ENCODE measurements at regions not wholly inside any gene's neighbourhood (a gene's known extent, or its start where the extent isn't known, plus 50 kb on each side); places are given as distances from the start of the nearest gene placed in this dataset.
A peak's percentile ranks its signal among the peaks of the same experiment; 100 is the strongest.

- DNase-seq = no peak
Observed at GRCh38 chr13:91100944-91101343, 246.5 kb upstream of the MIR17HG start.

- DNase-seq = no peak
Observed at GRCh38 chr13:91101381-91101780, 246.1 kb upstream of the MIR17HG start.

- no peak for DNase-seq
Observed at GRCh38 chr13:91105270-91105669, 242.2 kb upstream of the MIR17HG start.

- DNase-seq = no peak
Observed at GRCh38 chr13:91106565-91106964, 240.9 kb upstream of the MIR17HG start.

DNA sequence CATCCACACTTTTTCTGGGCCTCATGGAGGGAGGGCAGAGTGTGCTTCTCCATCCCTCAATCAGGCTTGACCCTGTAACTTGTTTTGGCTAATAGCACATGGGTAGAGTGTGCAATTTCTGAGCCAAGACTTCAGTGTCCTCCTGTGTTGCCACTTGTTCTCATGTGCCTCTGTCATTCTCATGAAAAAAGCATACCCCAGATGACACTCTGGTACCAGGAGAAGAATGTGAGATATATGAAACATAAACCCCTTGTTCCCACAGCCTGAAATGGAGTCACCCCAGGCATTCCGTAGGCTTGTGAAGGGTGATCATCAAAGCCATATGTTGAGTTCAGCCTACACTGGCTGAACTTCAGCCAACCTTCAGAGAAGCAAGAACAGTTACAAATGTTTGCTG, 239.2 kb upstream of the MIR17HG start:
- DNase-seq = no peak

GRCh38 chr13:91111476-91112200, 235.8 kb upstream of the MIR17HG start:
- no peak for DNase-seq

DNA sequence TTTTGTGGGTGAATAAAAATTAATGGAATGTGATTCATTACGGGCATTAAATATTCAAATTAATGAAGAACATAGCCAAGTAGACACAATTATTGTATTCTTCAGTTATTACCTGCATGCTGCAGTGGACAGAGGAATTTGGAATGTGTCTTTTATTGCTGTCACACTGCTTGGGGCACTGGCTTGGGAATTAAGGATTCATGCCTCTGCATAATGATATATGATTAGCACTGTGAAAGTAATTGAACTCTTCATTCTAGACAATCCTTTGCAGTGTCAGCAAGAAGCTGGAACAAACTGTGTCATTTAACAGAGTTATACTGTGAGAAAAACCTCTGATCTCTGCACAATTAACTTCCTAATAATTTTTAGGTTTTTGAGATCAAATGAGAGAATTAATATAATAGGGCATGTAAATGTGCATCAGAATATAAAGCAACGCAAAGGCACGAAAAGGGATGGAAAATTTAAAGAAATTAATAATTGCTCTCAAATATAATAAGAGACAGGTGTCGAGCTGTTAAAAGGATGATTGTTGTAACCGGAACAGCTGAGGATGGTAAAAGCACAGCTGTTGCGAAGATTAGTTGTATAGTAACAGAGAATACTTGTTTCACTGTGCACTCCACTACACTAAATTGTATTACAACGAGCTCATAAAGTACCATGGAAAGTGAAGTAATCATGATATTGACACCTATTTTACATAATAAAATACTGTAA, 235.1 kb upstream of the MIR17HG start:
- no peak for DNase-seq

DNA sequence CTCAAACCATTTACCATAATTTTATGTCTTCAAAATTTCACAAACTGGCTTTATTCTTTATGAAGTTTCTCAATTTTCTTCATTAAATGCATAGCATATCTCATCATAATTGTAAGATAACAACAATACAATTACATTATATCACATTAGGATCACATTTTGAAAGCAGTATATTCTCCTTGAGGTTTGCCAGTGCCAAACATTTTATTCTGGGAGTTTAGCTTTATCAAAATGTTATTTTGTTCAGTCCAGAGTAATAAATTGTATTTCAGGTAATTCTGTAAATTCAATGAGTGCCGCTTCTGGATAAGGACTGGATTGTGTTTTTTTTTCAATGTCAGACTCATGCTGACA, 234.6 kb upstream of the MIR17HG start:
- DNase-seq = no peak

GRCh38 chr13:91115776-91116175, 231.7 kb upstream of the MIR17HG start:
- DNase-seq = no peak

DNA sequence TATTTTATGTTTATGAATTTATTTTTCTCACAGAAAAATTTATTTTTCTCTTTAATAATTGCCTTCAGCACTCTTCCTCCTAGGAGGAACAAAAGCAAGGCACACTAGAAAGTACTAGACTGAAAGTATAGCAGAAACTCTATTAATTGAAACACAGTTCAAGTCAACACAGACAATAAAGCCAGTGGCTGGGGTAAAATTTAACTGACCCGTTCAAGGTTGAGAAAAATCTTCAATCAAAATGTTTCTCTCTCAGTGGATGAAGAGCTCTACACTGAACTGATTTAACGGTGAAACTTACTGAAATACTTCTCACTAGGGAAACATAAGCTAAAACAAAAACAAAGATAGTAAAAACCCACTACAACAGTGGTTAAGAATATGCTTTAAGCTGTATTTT, 230.1 kb upstream of the MIR17HG start:
- DNase-seq = no peak

GRCh38 chr13:91119643-91120042, 227.8 kb upstream of the MIR17HG start:
- no peak for DNase-seq

DNA sequence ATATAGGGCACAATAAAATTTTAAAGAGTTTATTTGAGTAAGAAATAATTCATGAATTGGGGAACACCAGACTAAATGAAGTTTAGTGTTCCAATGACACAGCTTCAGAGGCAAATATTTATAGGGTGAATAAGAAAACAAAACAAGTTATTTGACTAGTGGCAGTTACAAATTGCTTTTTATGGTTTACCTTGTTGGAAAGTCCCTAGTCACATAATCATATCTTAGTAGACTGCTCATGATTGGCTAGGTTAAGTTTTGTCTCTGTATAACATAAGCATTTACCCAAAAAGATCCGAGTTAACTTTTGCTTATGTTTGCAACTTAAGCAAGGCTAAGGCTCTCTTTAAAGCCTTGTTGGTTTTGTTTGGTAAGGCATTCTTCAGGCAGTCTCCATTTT, 224.7 kb upstream of the MIR17HG start:
- no peak for DNase-seq

- no peak for DNase-seq
Observed at GRCh38 chr13:91123456-91124127, 223.9 kb upstream of the MIR17HG start.

DNA sequence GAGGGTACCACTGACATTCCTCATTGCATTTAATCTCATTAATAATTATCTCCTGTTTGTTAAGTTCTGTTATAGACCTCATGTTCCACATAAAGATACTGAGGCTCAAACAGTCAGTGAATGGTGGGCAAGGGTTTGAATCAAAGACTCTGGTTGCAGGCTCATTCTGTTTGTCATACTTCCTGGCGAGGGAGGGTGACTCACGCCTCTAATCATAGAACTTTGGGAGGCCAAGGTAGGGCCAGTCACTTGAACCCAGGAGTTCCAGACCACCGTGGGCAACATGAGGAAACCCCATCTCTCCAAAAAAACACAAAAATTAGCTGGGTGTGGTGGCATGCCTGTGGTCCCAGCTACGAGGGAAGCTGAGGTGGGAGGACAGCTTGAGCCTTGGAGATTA, 220.7 kb upstream of the MIR17HG start:
- DNase-seq = no peak

- DNase-seq = no peak
Observed at GRCh38 chr13:91127995-91128394, 219.5 kb upstream of the MIR17HG start.

- DNase-seq = no peak
Observed at GRCh38 chr13:91132381-91132780, 215.1 kb upstream of the MIR17HG start.

GRCh38 chr13:91132786-91133185, 214.7 kb upstream of the MIR17HG start:
- no peak for DNase-seq

DNA sequence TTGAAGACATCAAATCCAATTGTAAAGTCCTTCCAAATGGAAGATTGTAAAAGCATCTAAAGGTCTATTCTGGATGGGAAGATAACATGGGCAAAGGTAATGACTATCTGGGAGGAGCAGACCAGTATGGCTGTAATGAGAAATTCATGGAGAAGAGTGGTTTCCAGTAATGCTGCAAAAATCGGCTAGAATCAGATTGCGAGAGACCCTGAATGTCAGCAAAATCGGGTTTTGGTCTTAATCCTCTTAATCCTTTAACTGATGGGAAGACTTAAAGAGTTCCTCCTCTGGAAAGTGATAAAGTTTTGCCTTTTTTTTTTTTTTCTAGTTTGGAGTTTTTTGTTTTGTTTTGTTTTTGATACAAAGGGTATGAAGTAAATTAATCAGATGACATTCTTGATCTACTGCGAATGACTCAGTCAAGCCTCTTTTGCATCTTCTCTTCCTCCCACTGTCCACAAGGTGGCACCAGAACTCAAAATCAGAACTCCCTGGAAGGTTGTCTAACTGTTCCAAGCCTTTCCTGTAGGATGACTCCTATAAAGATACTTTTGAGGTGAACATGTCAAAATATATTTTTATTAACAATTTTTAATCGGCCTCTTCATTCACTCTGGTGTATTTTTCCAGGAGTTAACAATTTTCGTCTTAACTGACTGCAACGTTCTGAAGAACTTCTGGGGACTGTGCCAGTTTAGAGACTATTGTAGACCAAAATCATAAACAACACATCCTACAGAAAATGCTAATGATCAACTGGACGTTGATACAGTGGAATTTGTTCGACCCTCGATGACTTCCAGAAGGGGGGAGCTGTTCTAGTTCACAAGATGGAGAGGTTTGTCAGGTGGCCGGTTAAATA, 213.3 kb upstream of the MIR17HG start:
- DNase-seq = peak; percentile 66

DNA sequence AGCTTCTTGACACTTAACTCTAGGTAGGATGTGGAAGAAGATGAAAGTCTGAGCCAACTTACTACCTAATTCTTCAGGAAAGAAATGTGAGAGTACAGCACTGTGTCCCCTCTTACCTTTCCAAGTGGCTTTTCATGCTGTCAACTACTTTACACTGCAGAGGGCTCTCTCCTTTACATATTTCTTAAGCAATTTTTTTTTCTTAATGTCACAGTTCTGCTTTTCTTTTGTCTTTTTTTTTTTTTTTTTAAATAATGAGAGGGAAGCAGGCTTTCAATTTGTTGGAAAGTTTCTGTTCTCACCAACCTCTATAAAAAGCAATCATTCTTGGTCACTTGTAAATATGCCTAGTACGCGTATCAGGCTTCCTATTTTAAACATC, 212.7 kb upstream of the MIR17HG start:
- DNase-seq = no peak

DNA sequence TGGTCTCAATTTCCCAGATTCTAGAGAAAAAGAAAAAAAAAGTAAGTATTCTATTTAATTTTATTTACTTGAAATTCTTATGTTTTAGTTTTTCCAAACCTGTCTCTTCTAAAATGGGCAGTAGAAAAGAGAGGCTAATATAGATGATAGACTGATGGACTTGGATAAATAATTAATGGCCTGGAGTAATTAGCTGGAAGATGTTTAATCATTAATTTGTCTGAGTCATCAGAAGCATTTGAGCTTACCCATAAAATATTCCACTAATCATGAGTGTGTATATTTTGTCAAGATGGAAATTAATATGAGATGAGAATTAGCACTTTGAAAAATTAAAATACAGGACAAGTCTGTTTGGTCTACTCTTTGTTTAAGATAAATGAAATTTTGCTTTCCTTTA, 212.1 kb upstream of the MIR17HG start:
- DNase-seq = no peak

DNA sequence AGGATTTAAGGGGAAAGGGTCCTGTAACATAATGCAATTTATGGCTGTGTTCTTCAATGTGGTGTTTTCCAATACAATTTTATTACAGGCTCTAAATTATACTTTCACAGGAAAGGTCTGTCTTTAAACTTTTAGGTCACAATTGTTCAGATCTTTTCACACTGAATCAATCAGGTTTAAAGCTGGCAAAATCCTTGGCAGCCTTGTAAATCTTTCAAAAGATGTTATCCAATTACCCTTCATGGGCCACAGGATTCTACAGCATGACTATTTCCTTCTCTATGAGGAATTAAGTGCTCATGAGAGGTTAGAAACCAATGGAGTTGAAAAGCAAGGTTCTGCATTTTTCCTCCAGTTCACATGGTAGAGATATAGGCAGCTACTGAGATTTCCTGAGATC, 211.5 kb upstream of the MIR17HG start:
- no peak for DNase-seq

DNA sequence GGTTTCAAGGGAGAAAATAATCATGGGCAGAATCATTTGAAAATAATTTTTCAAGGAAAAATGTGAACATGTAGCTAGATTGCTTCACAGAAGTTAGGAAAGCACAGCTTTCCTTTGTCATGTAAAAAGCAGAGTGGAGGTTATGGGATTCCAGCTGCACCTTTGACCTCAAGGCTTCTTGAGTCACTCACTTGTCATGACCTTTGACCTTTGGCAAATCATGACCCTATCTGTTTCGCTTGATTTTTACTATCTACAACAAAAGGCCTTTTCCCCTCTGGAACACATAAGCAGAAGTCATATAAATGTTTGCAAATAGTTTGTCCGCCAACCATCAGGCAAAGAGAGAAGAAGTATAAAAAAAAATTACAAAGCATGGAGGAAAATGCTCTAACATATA, 210.7 kb upstream of the MIR17HG start:
- no peak for DNase-seq

DNA sequence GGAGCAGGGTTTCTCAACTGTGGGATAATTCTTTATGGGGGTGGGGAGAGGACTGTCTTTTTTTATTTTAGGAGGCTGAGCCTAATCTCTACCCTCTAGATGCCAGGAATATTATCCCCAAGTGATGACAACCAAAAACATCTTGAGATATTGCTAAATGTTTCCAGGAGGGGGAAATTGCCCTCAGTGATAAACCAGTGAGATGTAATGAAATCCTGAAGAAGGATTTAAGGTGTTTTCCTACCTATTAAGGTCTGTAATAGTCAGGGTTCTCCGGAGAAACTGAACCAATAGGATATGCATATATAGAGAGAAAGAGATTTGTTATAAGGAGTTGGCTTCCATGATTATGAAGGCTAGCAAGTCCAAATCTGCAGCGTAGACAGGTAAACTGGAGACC, 208.3 kb upstream of the MIR17HG start:
- no peak for DNase-seq
